HepG2 (cell line): ENCODE measurements at regions not wholly inside any gene's neighbourhood (a gene's known extent, or its start where the extent isn't known, plus 50 kb on each side); places are given as distances from the start of the nearest gene placed in this dataset.

ENCODE experiments used
- ATAC-seq: fragments of 200-7000 bp; cut with Tn5 transposase; 3 replicates; pipeline ENCODE4 v1.9.1; 2020; ENCODE audit warnings: mild to moderate bottlenecking, moderate library complexity
- BruUV-seq: library from RNA; stranded (reverse); fragments of 400-500 nt; replicated peaks from 2 replicates; lab custom pipeline; 2021; lab: Mats Ljungman, UMichigan
- CTCF ChIA-PET: fragments of 300-600 bp; formaldehyde crosslinking; extraction: SDS; loops from one replicate; lab custom pipeline; 2021; ENCODE audit warnings: low total read pairs, inconsistent platforms, low intra/inter-chr PET ratio; lab: Yijun Ruan, JAX
- POLR2A ChIA-PET: fragments of 350-600 bp; sonication (Branson Sonifier 250); formaldehyde crosslinking; loops from one replicate; lab custom pipeline; 2020; ENCODE audit warnings: antibody characterized with exemption, inconsistent platforms; lab: Yijun Ruan, JAX
- DNase-seq: peaks from one replicate; pipeline ENCODE4 v3.0.0-alpha.2; 2015; ENCODE audit warnings: low spot score
- FAIRE-seq: peaks from 3 replicates; lab custom pipeline; 2011; peaks lifted over from hg19 to GRCh38; lab: Jason Lieb, UNC
- H2AFZ ChIP-seq: one replicate; pipeline ENCODE4 v1.6.1; 2011; ENCODE audit warnings: low read length, inconsistent platforms
- H3K27ac ChIP-seq: fragments of 300-600 bp; 3 replicates; pipeline ENCODE4 v1.8.0; 2011; ENCODE audit warnings: mixed run types, mild to moderate bottlenecking, mixed read lengths, low read length, inconsistent platforms; ENCODE audit not compliant: insufficient read depth; ENCODE audit errors: extremely low read length
- H3K27me3 ChIP-seq, 2 experiments: fragments of 200-600 bp in 1 of 2; 2 replicates in 1 of 2; 3 replicates in 1 of 2; pipeline versions ENCODE4 v1.6.0 to v1.8.0; 2011; ENCODE audit warnings: low read length in 2 of 2, mild to moderate bottlenecking in 2 of 2, moderate library complexity in 2 of 2, inconsistent platforms in 1 of 2; ENCODE audit not compliant: insufficient read depth in 2 of 2, control insufficient read depth in 1 of 2
- H3K36me3 ChIP-seq, 2 experiments: fragments of 200-600 bp in 1 of 2; replicated peaks in 1 of 2; 2 replicates in 1 of 2; 3 replicates in 1 of 2; pipeline versions ENCODE4 v1.5.1 to v1.8.0; 2011; ENCODE audit warnings: low read length in 2 of 2, inconsistent platforms in 1 of 2; ENCODE audit not compliant: insufficient read depth in 2 of 2, control insufficient read depth in 1 of 2
- H3K4me1 ChIP-seq: 2 replicates; pipeline ENCODE4 v1.5.1; 2012; ENCODE audit warnings: low read length, inconsistent platforms; ENCODE audit not compliant: insufficient read depth
- H3K4me2 ChIP-seq: 2 replicates; pipeline ENCODE4 v1.6.0; 2011; ENCODE audit warnings: low read depth, low read length, inconsistent platforms
- H3K4me3 ChIP-seq, 3 experiments: fragments of 200-600 bp in 1 of 3; sonication (generic), shearing (Covaris generic) in 1 of 3; replicated peaks in 1 of 3; 2 replicates each; pipeline ENCODE4 v1.5.1; 2011 to 2016; ENCODE audit warnings: low read length in 3 of 3, inconsistent platforms in 2 of 3, low read depth in 2 of 3, mild to moderate bottlenecking in 2 of 3, control low read depth in 1 of 3, mixed read lengths in 1 of 3; ENCODE audit not compliant: insufficient read depth in 1 of 3
- H3K79me2 ChIP-seq: one replicate; pipeline ENCODE4 v1.6.1; 2011; ENCODE audit warnings: low read length, inconsistent platforms; ENCODE audit not compliant: insufficient read depth
- H3K9ac ChIP-seq: 2 replicates; pipeline ENCODE4 v1.6.0; 2011; ENCODE audit warnings: mild to moderate bottlenecking, low read depth, low read length, inconsistent platforms; ENCODE audit not compliant: insufficient read depth
- H3K9me3 ChIP-seq: 2 replicates; pipeline ENCODE4 v1.5.1; 2012; ENCODE audit warnings: mild to moderate bottlenecking, low read length
- H4K20me1 ChIP-seq: 2 replicates; pipeline ENCODE4 v1.6.0; 2011; ENCODE audit warnings: inconsistent platforms, mild to moderate bottlenecking, low read length, moderate library complexity; ENCODE audit not compliant: insufficient read depth
- ISX ChIP-seq: sonication (generic); formaldehyde crosslinking; conservative IDR thresholded peaks from 2 replicates; pipeline ENCODE4 v1.5.0; 2020; ENCODE audit warnings: missing genetic modification reagents
- KLF9 ChIP-seq: IDR thresholded peaks from 2 replicates; pipeline ENCODE4 v1.6.1; 2016; ENCODE audit warnings: low read depth
- NAIF1 ChIP-seq: sonication (generic); formaldehyde crosslinking; IDR thresholded peaks from 2 replicates; pipeline ENCODE4 v1.5.0; 2020; ENCODE audit warnings: mild to moderate bottlenecking, missing genetic modification reagents, borderline replicate concordance
- NCOR1 ChIP-seq: fragments of 200-600 bp; sonication (generic); IDR thresholded peaks from 2 replicates; pipeline ENCODE4 v1.7.0; 2017; ENCODE audit warnings: antibody characterized with exemption, low read length, borderline replicate concordance
- NR0B2 ChIP-seq: sonication (generic); formaldehyde crosslinking; IDR thresholded peaks from 2 replicates; pipeline ENCODE4 v1.4.0; 2020; ENCODE audit warnings: mild to moderate bottlenecking, missing genetic modification reagents
- RFX1 ChIP-seq: fragments of 450-650 bp; IDR thresholded peaks from 2 replicates; pipeline ENCODE4 v1.6.1; 2017
- THAP11 ChIP-seq: IDR thresholded peaks from 2 replicates; pipeline ENCODE4 v1.6.1; 2016; ENCODE audit warnings: missing biosample characterization, missing genetic modification reagents
- TSC22D2 ChIP-seq: sonication (generic); formaldehyde crosslinking; IDR thresholded peaks from 2 replicates; pipeline ENCODE4 v1.5.1; 2020; ENCODE audit warnings: missing genetic modification reagents, mild to moderate bottlenecking, borderline replicate concordance
- ZBTB4 ChIP-seq: sonication (generic); formaldehyde crosslinking; IDR thresholded peaks from 2 replicates; pipeline ENCODE4 v1.4.0; 2020; ENCODE audit warnings: missing genetic modification reagents, mild to moderate bottlenecking, borderline replicate concordance
- ZBTB42 ChIP-seq: sonication (generic); formaldehyde crosslinking; IDR thresholded peaks from 2 replicates; pipeline ENCODE4 v1.5.0; 2020; ENCODE audit warnings: mild to moderate bottlenecking, missing genetic modification reagents
- ZNF3 ChIP-seq: IDR thresholded peaks from 2 replicates; pipeline ENCODE4 v1.7.0; 2017; ENCODE audit warnings: inconsistent platforms
- ZNF556 ChIP-seq: sonication (generic); formaldehyde crosslinking; IDR thresholded peaks from 2 replicates; pipeline ENCODE4 v1.4.0; 2020; ENCODE audit warnings: mild to moderate bottlenecking, missing genetic modification reagents, borderline replicate concordance
- ZNF563 ChIP-seq: sonication (generic); formaldehyde crosslinking; IDR thresholded peaks from 2 replicates; pipeline ENCODE4 v1.8.0; 2022; ENCODE audit warnings: mild to moderate bottlenecking, moderate library complexity, missing genetic modification reagents
- ZSCAN25 ChIP-seq: sonication (generic); formaldehyde crosslinking; IDR thresholded peaks from 2 replicates; pipeline ENCODE4 v1.8.0; 2022; ENCODE audit warnings: mild to moderate bottlenecking, missing genetic modification reagents
- WGBS: methylation state at CpG from one replicate; pipeline ENCODE4 v1.1.6; 2017; ENCODE audit warnings: low lambda C conversion rate; 5-methylcytosine and 5-hydroxymethylcytosine counted together
- in situ Hi-C: cut with HindIII; loops from 2 replicates; pipeline ENCODE4 v1.10.0; 2017; ENCODE audit warnings: low pct_unique_long_range_greater_than_20kb; ENCODE audit not compliant: extremely low pct_ligation_motif_present
- intact Hi-C: fragments of 100-400 bp; cut with micrococcal nuclease; formaldehyde crosslinking; loops from one replicate; pipeline ENCODE4 v1.10.0; 2022; ENCODE audit not compliant: unreplicated experiment

- TF ChIP-seq ZNF563 (CRISPR knock-in tag) (no peak), RFX1 (no peak)
- TF ChIP-seq, all 625 proteins: peak for 0
These were observed 216.1 kb downstream of the LMBRD1 start (continued) for GRCh38 chr6:69580706-69581105.

GRCh38 chr6:69578361-69578890 lies 218.4 kb downstream of the LMBRD1 start:
- ChIA-PET CTCF (no interaction called here), POLR2A (no interaction called here)
- Histone ChIP-seq H3K27me3 (no peaks in the 10 kb centered on the region), H3K4me3 (no peak overlapping the region), H3K9ac (no peak overlapping the region), H3K4me1 (no peaks in the 10 kb centered on the region), H3K36me3 (no peaks in the 10 kb centered on the region), H4K20me1 (no peaks in the 10 kb centered on the region), H3K9me3 (no peaks in the 10 kb centered on the region), H2AFZ (no peak overlapping the region), H3K4me2 (no peak overlapping the region), H3K79me2 (no peaks in the 10 kb centered on the region), H3K27ac (no peak overlapping the region)
- TF ChIP-seq THAP11 (CRISPR knock-in tag) (no peak), ISX (no peak), ZBTB4 (CRISPR knock-in tag) (no peak), ZBTB42 (CRISPR knock-in tag) (no peak), TSC22D2 (CRISPR knock-in tag) (no peak), NAIF1 (CRISPR knock-in tag) (no peak), ZSCAN25 (CRISPR knock-in tag) (no peak), ZNF3 (no peak), NCOR1 (no peak), KLF9 (no peak), NR0B2 (CRISPR knock-in tag) (no peak), ZNF556 (CRISPR knock-in tag) (no peak)
- in situ Hi-C loops (no loop called here), intact Hi-C loops (no loop called here)
- WGBS: 2% methylated on average over 3 of the region's 3 CpGs
- BruUV-seq: no TSS peak
- no peak for ATAC-seq
- DNase-seq: no peak
- FAIRE-seq: no peak
